ENCODE measurements at regions not wholly inside any gene's neighbourhood (a gene's known extent, or its start where the extent isn't known, plus 50 kb on each side); places are given as distances from the start of the nearest gene placed in this dataset.
"Not testable (repeated sequence)": the region's sequence is repeated elsewhere in the genome, so short reads cannot be mapped to it uniquely, and the experiment has no call there.

- Mint-ChIP-seq H3K36me3 (ENCODE audit: low read depth) (no peaks in the 10 kb centered on the region), H3K27me3 (ENCODE audit: low read depth) (peaks cover 66% of the 10 kb centered on the region), H3K27ac (no peak overlapping the region), H3K4me1 (ENCODE audit: low read depth) (no peaks in the 10 kb centered on the region), H3K4me3 (no peak overlapping the region), H3K9me3 (peaks cover 10% of the 10 kb centered on the region)
- peak; percentile 16 for DNase-seq
- intact Hi-C loops (cut with micrococcal nuclease), result loop anchor here (5.0 kb wide), 2 partner anchors 90 to 200 kb away; partner anchors contain the start of gene FOXD2
- CTCF ChIA-PET, result no interaction called here
These were observed 89.9 kb downstream of the FOXD2 start for GRCh38 chr1:47527653-47528272.

DNA sequence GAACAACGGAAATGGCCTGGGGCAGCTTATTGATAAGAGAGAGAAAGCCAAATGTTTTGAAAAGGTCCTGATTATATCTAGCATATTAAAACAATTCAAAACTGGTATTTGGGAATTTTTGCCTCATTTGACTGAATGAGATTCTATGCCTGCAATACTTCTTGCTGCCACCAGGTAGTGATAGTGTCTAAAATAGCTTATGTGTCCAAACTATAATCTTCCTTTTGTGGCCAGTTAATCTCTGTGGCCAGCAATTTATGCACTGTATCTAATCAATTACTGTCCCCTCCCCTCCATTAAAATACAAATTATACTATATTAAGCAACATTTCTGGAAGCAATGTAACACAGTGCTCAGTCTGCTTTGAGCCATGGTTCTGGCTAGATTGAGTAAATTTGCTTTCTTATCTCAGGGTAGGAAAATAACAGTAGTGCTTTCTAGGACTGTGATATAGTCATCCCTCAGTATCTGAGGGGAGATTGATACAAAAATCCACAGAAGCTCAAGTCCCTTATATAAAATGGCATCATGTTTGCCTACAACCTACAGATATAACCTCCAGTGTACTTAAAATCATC lies 91.8 kb downstream of the FOXD2 start:
- Mint-ChIP-seq H3K36me3 (ENCODE audit: low read depth) (no peaks in the 10 kb centered on the region), H3K27me3 (ENCODE audit: low read depth) (peaks cover 70% of the 10 kb centered on the region), H3K4me3 (no peak overlapping the region), H3K27ac (no peak overlapping the region), H3K9me3 (peaks cover 10% of the 10 kb centered on the region), H3K4me1 (ENCODE audit: low read depth) (peaks cover 8% of the 10 kb centered on the region)
- CTCF ChIA-PET, result interaction anchor here (1.0 to 2.9 kb wide), 7 partner anchors 12 to 197 kb away, joined by 3 to 12 read pairs (median 3); partner anchors contain the start of gene FOXD2
- no peak for DNase-seq
- intact Hi-C loops (cut with micrococcal nuclease), result loop anchor here (5.0 kb wide), 2 partner anchors 92 to 198 kb away; partner anchors contain the start of gene FOXD2

DNA sequence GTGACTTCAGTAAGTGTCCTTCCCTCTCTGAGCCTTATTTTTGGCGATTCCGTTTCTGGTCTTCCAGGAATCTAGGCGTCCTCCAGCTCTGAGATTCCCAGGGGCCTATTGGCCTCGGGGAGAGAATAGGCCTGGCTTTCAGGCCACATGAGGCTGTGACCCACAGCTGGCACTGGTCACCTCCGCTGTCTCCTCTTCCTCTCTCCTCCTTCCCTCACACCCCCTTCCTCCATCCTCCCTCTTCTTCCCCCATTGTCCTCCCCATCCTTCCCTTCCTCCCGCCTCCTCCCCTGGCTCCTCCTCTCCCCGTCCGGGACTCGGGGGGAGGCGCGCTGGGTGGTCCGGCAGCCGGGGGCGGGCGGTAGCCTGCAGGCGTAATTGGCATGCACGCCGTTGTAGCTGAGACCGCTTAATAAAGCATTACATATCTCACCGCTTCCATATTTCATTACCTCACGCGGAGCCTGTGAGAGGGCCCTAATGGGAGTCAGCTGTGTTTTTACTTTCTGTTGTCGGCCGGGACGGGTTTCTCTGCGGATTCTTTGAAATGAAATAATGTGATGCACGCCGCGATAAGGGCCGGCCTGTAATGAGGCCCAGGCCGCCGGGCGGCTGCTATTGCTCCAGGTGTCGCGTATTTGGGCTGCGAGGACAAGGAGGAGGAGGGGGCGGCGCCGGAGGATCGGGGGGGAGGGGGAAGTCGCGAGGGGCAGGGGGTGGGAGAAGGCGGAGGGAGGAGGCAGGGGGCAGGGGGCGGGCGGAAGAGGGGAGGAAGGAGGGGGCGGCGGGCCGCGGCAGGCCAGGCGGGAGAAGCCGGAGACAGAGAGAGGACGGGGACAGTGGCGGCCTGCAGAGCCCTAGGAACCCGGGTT lies 95.3 kb downstream of the FOXD2 start:
- Mint-ChIP-seq H3K4me1 (ENCODE audit: low read depth) (peaks cover 8% of the 10 kb centered on the region), H3K4me3 (peak overlapping the region; percentile 44), H3K27me3 (ENCODE audit: low read depth) (peaks cover 62% of the 10 kb centered on the region), H3K9me3 (peaks cover 8% of the 10 kb centered on the region), H3K27ac (no peak overlapping the region), H3K36me3 (ENCODE audit: low read depth) (no peaks in the 10 kb centered on the region)
- CTCF ChIA-PET, result interaction anchor here (0.6 to 1.0 kb wide), 3 partner anchors 9 to 193 kb away, joined by 3 to 4 read pairs (median 3); no protein-coding TSS in a partner anchor
- DNase-seq, result no peak
- intact Hi-C loops (cut with micrococcal nuclease), result no loop called here

DNA sequence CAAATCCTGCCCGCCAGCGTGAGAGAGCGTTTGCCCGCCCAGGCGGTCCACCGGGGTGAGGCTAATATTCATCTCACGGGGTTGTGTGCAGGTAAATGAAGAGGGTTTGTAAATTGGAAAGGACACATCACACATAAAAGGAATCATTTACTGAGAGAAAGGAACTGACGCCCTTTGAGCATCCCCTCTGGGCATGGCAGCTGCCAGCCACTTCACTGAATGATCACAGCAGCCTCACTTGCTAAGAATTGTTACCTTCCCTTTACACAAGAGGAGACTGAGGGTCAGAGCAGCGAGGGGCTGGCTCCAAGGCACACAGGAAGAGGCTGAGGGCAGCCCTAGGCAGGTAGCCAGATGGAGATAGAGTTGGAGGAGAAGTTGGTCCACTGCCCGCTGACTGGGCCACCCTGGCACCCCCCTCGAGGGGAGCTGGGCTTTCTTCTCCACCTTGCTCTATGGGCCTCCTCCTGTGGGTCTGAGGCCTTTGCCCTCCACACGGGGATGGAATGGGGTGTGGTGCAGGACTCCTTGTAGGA lies 96.0 kb downstream of the FOXD2 start:
- no peak overlapping the region for H3K4me3 Mint-ChIP-seq
- intact Hi-C loops (cut with micrococcal nuclease), result no loop called here
- no peaks in the 10 kb centered on the region for H3K36me3 Mint-ChIP-seq (ENCODE audit: low read depth)
- H3K4me1 Mint-ChIP-seq (ENCODE audit: low read depth), result peaks cover 8% of the 10 kb centered on the region
- H3K27me3 Mint-ChIP-seq (ENCODE audit: low read depth), result peaks cover 64% of the 10 kb centered on the region
- peaks cover 5% of the 10 kb centered on the region for H3K9me3 Mint-ChIP-seq
- no peak for DNase-seq
- CTCF ChIA-PET, result interaction anchor here (0.9 kb wide), 1 partner anchor 192 kb away, joined by 3 read pairs; no protein-coding TSS in a partner anchor
- H3K27ac Mint-ChIP-seq, result no peak overlapping the region

DNA sequence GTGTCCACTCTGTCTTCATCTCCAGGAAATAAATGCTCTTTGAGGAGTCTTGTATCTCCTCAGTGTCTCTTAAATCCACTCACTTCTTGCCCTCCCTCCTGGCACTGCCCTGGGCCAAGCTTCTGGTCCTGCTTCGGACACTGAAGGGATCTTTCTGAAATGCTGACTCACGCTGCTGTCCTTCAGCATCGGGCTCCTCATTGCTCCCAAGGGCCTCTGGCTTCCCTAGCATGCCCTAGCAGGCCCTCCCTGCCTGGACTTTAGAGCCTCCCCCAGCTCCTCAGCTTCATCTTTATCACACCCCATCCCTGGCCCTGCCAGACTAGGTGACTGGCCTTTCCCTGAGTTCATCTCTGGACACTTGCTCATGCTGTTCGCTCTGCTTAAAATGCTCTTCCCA lies 96.6 kb downstream of the FOXD2 start:
- CTCF ChIA-PET, result no interaction called here

DNA sequence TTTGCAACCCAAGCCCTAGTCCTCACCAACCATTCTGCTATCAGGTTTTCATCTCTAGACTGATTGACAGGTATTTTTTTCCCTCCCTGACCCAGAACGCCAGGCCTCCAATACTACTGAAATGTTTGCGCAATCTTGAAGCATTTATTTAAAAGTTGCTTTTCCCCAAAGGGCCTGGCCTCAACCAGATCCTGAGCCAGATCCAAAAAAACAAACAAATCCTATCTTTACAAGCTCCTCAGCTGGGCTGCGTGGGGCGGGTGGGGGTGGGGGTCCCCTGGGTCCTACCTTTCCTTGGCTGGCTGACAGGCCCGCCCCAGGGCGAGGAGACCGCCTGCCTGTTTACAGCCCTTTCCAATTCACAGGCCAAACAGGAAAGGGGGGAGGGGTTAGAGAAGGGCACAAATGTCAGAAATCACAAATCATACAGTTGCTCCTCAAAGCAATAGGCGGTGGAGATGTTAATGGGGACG lies 98.8 kb downstream of the FOXD2 start:
- Mint-ChIP-seq H3K9me3 (peaks cover 2% of the 10 kb centered on the region), H3K36me3 (ENCODE audit: low read depth) (no peaks in the 10 kb centered on the region), H3K4me1 (ENCODE audit: low read depth) (peaks cover 8% of the 10 kb centered on the region), H3K27ac (no peak overlapping the region), H3K27me3 (ENCODE audit: low read depth) (peaks cover 52% of the 10 kb centered on the region), H3K4me3 (no peak overlapping the region)
- DNase-seq, result no peak
- CTCF ChIA-PET, result no interaction called here
- intact Hi-C loops (cut with micrococcal nuclease), result no loop called here

More for the DNA sequence above, 96.6 kb downstream of the FOXD2 start:
- H3K9me3 Mint-ChIP-seq, result no peaks in the 10 kb centered on the region
- H3K4me1 Mint-ChIP-seq (ENCODE audit: low read depth), result peaks cover 8% of the 10 kb centered on the region
- H3K27me3 Mint-ChIP-seq (ENCODE audit: low read depth), result peaks cover 61% of the 10 kb centered on the region
- DNase-seq, result no peak
- H3K36me3 Mint-ChIP-seq (ENCODE audit: low read depth), result no peaks in the 10 kb centered on the region
- H3K4me3 Mint-ChIP-seq, result no peak overlapping the region
- no peak overlapping the region for H3K27ac Mint-ChIP-seq
- intact Hi-C loops (cut with micrococcal nuclease), result no loop called here

GRCh38 chr1:47537268-47537667 lies 99.4 kb downstream of the FOXD2 start:
- peaks cover 55% of the 10 kb centered on the region for H3K27me3 Mint-ChIP-seq (ENCODE audit: low read depth)
- intact Hi-C loops (cut with micrococcal nuclease), result no loop called here
- DNase-seq, result no peak
- no peak overlapping the region for H3K4me3 Mint-ChIP-seq
- H3K9me3 Mint-ChIP-seq, result peaks cover 3% of the 10 kb centered on the region
- CTCF ChIA-PET, result no interaction called here
- no peaks in the 10 kb centered on the region for H3K36me3 Mint-ChIP-seq (ENCODE audit: low read depth)
- no peak overlapping the region for H3K27ac Mint-ChIP-seq
- H3K4me1 Mint-ChIP-seq (ENCODE audit: low read depth), result peaks cover 8% of the 10 kb centered on the region

DNA sequence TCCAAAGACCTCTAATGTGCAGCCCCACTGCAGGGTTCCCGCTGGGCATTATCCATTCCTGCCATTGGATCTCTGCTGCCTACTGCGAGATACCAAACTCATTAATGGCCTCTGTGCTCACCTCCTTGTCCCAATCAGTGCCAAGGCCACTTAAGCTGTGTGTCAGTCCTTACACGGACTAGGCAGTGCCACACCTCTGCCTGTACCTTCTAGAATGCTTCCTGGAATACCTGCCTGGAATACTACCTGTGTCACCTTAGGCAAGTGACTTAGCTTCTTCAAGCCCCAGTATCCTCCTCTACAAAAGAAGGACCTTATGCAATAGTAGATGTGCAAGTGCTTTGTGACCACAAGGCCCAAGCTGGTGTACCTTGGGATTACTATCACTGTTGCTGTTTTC lies 100.1 kb downstream of the FOXD2 start:
- no peaks in the 10 kb centered on the region for H3K36me3 Mint-ChIP-seq (ENCODE audit: low read depth)

GRCh38 chr1:47538530-47538929 lies 100.7 kb downstream of the FOXD2 start:
- H3K4me3 Mint-ChIP-seq; H3K27ac Mint-ChIP-seq; intact Hi-C loops (cut with micrococcal nuclease); H3K9me3 Mint-ChIP-seq; H3K36me3 Mint-ChIP-seq (ENCODE audit: low read depth); DNase-seq; H3K4me1 Mint-ChIP-seq (ENCODE audit: low read depth): not testable (repeated sequence)
- peaks cover 45% of the 10 kb centered on the region for H3K27me3 Mint-ChIP-seq (ENCODE audit: low read depth)
- CTCF ChIA-PET, result interaction anchor here (1.1 kb wide), 1 partner anchor 102 kb away, joined by 3 read pairs; no protein-coding TSS in a partner anchor

More for the DNA sequence above, 100.1 kb downstream of the FOXD2 start:
- DNase-seq, result no peak
- Mint-ChIP-seq H3K27me3 (ENCODE audit: low read depth) (peaks cover 48% of the 10 kb centered on the region), H3K27ac (no peak overlapping the region), H3K4me3 (no peak overlapping the region), H3K9me3 (peaks cover 3% of the 10 kb centered on the region), H3K4me1 (ENCODE audit: low read depth) (peaks cover 8% of the 10 kb centered on the region)
- CTCF ChIA-PET, result interaction anchor here (1.1 kb wide), 1 partner anchor 102 kb away, joined by 3 read pairs; no protein-coding TSS in a partner anchor
- intact Hi-C loops (cut with micrococcal nuclease), result no loop called here

DNA sequence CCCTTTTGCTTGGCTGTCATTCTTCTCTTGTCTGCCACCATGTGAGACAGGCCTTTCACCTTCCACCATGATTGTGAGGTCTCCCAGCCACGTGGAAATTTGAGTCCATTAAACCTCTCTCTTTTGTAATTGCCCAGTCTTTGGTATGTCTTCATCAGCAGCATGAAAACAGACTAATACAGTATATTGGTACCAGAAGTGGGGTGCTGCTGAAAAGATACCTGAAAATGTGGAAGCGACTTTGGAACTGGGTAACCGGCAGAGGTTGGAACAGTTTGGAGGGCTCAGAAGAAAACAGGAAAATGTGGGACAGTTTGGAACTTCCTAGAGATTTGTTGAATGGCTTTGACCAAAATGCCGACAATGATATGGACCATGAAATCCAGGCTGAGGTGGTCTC lies 103.9 kb downstream of the FOXD2 start:
- H3K27ac Mint-ChIP-seq; DNase-seq; H3K4me3 Mint-ChIP-seq; H3K9me3 Mint-ChIP-seq; H3K4me1 Mint-ChIP-seq (ENCODE audit: low read depth); H3K36me3 Mint-ChIP-seq (ENCODE audit: low read depth); intact Hi-C loops (cut with micrococcal nuclease): not testable (repeated sequence)
- H3K27me3 Mint-ChIP-seq (ENCODE audit: low read depth), result peaks cover 18% of the 10 kb centered on the region
- CTCF ChIA-PET, result interaction anchor here (1.3 kb wide), 1 partner anchor 9 kb away, joined by 4 read pairs; no protein-coding TSS in a partner anchor

GRCh38 chr1:47543089-47543488 lies 105.2 kb downstream of the FOXD2 start:
- H3K4me3 Mint-ChIP-seq; H3K4me1 Mint-ChIP-seq (ENCODE audit: low read depth); H3K27ac Mint-ChIP-seq; DNase-seq; intact Hi-C loops (cut with micrococcal nuclease); H3K36me3 Mint-ChIP-seq (ENCODE audit: low read depth); H3K9me3 Mint-ChIP-seq: not testable (repeated sequence)
- peaks cover 18% of the 10 kb centered on the region for H3K27me3 Mint-ChIP-seq (ENCODE audit: low read depth)
- CTCF ChIA-PET, result interaction anchor here (1.3 kb wide), 1 partner anchor 10 kb away, joined by 4 read pairs; no protein-coding TSS in a partner anchor

GRCh38 chr1:47545912-47546483 lies 108.2 kb downstream of the FOXD2 start:
- no peaks in the 10 kb centered on the region for H3K36me3 Mint-ChIP-seq (ENCODE audit: low read depth)
- peaks cover 9% of the 10 kb centered on the region for H3K27me3 Mint-ChIP-seq (ENCODE audit: low read depth)
- H3K4me1 Mint-ChIP-seq (ENCODE audit: low read depth), result no peaks in the 10 kb centered on the region
- CTCF ChIA-PET, result no interaction called here
- H3K9me3 Mint-ChIP-seq, result peaks cover 3% of the 10 kb centered on the region
- no peak overlapping the region for H3K4me3 Mint-ChIP-seq
- no peak overlapping the region for H3K27ac Mint-ChIP-seq
- no peak for DNase-seq
- intact Hi-C loops (cut with micrococcal nuclease), result no loop called here
